Endothelial cell of umbilical vein (primary cell): ENCODE measurements at regions not wholly inside any gene's neighbourhood (a gene's known extent, or its start where the extent isn't known, plus 50 kb on each side); places are given as distances from the start of the nearest gene placed in this dataset.

Experiments used
- BruUV-seq: library from RNA; stranded (reverse); fragments of 400-500 nt; replicated peaks from 2 replicates; lab custom pipeline; 2021; lab: Mats Ljungman, UMichigan
- CTCF ChIA-PET: fragments of 300-600, 350-600 bp; sonication (Branson Sonifier 250); formaldehyde crosslinking; loops from one replicate; lab custom pipeline; 2021; ENCODE audit warnings: antibody characterized with exemption, inconsistent platforms; lab: Charles Lee
- POLR2A ChIA-PET: fragments of 300-600, 350-600 bp; sonication (Branson Sonifier 250); formaldehyde crosslinking; loops from one replicate; lab custom pipeline; 2021; ENCODE audit warnings: antibody characterized with exemption, inconsistent platforms; lab: Charles Lee
- DNase-seq: peaks from one replicate; pipeline ENCODE4 v3.0.0-alpha.2; 2011; ENCODE audit warnings: low read depth, low spot score
- FAIRE-seq: peaks from 2 replicates; lab custom pipeline; 2011; peaks lifted over from hg19 to GRCh38; lab: Jason Lieb, UNC
- H2AFZ ChIP-seq: 2 replicates; pipeline ENCODE4 v1.6.0; 2012; ENCODE audit warnings: low read depth, low read length, control low read depth, inconsistent platforms
- H3K27ac ChIP-seq: 2 replicates; pipeline ENCODE4 v1.5.1; 2011; ENCODE audit warnings: low read depth, mild to moderate bottlenecking, control low read depth, low read length, moderate library complexity; ENCODE audit not compliant: insufficient read depth
- H3K27me3 ChIP-seq, 2 experiments: 2 replicates each; pipeline versions ENCODE4 v1.6.0 to v1.6.1; 2011; ENCODE audit warnings: low read length in 2 of 2, mixed read lengths in 1 of 2; ENCODE audit not compliant: control insufficient read depth in 2 of 2, insufficient read depth in 2 of 2
- H3K36me3 ChIP-seq, 2 experiments: 2 replicates in 1 of 2; 3 replicates in 1 of 2; pipeline ENCODE4 v1.5.1; 2011; ENCODE audit warnings: low read length in 2 of 2, mild to moderate bottlenecking in 1 of 2, moderate library complexity in 1 of 2; ENCODE audit not compliant: control insufficient read depth in 2 of 2, insufficient read depth in 2 of 2; ENCODE audit errors: extremely low read depth in 1 of 2
- H3K4me1 ChIP-seq: 3 replicates; pipeline ENCODE4 v1.5.1; 2011; ENCODE audit warnings: mild to moderate bottlenecking, low read length; ENCODE audit not compliant: control insufficient read depth, insufficient read depth; ENCODE audit errors: extremely low read depth
- H3K4me2 ChIP-seq: 2 replicates; pipeline ENCODE4 v1.6.1; 2011; ENCODE audit warnings: low read length, control low read depth, mixed read lengths; ENCODE audit not compliant: insufficient read depth
- H3K4me3 ChIP-seq, 3 experiments: fragments of 200-600 bp in 1 of 3; sonication (generic), shearing (Covaris generic) in 1 of 3; replicated peaks in 1 of 3; 2 replicates each; pipeline ENCODE4 v1.5.1; 2011 to 2016; ENCODE audit warnings: control low read depth in 3 of 3, low read length in 3 of 3, mild to moderate bottlenecking in 2 of 3, inconsistent platforms in 1 of 3, low read depth in 1 of 3, moderate library complexity in 1 of 3; ENCODE audit not compliant: insufficient read depth in 1 of 3
- H3K79me2 ChIP-seq: 2 replicates; pipeline ENCODE4 v1.6.0; 2012; ENCODE audit warnings: low read length, inconsistent platforms; ENCODE audit not compliant: control insufficient read depth, insufficient read depth
- H3K9ac ChIP-seq: replicated peaks from 2 replicates; pipeline ENCODE3; 2011; ENCODE audit warnings: low read length, control low read depth; ENCODE audit not compliant: insufficient read depth; ENCODE audit errors: extremely low read depth
- H3K9me1 ChIP-seq: replicated peaks from 3 replicates; pipeline ENCODE4 v1.6.0; 2011; ENCODE audit warnings: mild to moderate bottlenecking, low read length; ENCODE audit not compliant: control insufficient read depth, insufficient read depth; ENCODE audit errors: extremely low read depth
- H3K9me3 ChIP-seq: replicated peaks from 2 replicates; pipeline ENCODE4 v1.5.1; 2012; ENCODE audit warnings: low read length, inconsistent platforms; ENCODE audit not compliant: control insufficient read depth, insufficient read depth
- H4K20me1 ChIP-seq: replicated peaks from 2 replicates; pipeline ENCODE3; 2011; ENCODE audit warnings: mild to moderate bottlenecking, low read length; ENCODE audit not compliant: control insufficient read depth, insufficient read depth; ENCODE audit errors: extremely low read depth
- FOS ChIP-seq: IDR thresholded peaks from 2 replicates; pipeline ENCODE4 v1.6.1; 2011; ENCODE audit warnings: mild to moderate bottlenecking, low read length, moderate library complexity, borderline replicate concordance; ENCODE audit not compliant: insufficient read depth
- JUN ChIP-seq: IDR thresholded peaks from 2 replicates; pipeline ENCODE4 v1.6.1; 2011; ENCODE audit warnings: borderline replicate concordance, low read depth; ENCODE audit not compliant: insufficient read length, insufficient read depth
- MAX ChIP-seq: IDR thresholded peaks from 2 replicates; pipeline ENCODE4 v1.6.1; 2011; ENCODE audit not compliant: insufficient read depth, insufficient read length
- MYC ChIP-seq: IDR thresholded peaks from one replicate; pipeline ENCODE4 v1.6.1; 2011; ENCODE audit warnings: mild to moderate bottlenecking, low read depth, low read length
- dilution Hi-C: fragments of 300-500 bp; cut with MboI; formaldehyde crosslinking; loops from one replicate; pipeline ENCODE4 v1.15.0; 2019; ENCODE audit warnings: low sequenced_read_pairs; ENCODE audit not compliant: extremely low pct_ligation_motif_present
- intact Hi-C: fragments of 100-400 bp; cut with micrococcal nuclease; formaldehyde crosslinking; loops from one replicate; pipeline ENCODE4 v1.10.0; 2022
- TF ChIP-seq, protein P1 (sequence below), 2 donors: IDR thresholded peaks; 1 replicate in 1 of 2; 2 replicates in 1 of 2; pipeline ENCODE4 v1.5.1; 2011; ENCODE audit warnings: low read length in 2 of 2, mild to moderate bottlenecking in 2 of 2, moderate library complexity in 2 of 2, control low read depth in 1 of 2, inconsistent platforms in 1 of 2, low read depth in 1 of 2; ENCODE audit not compliant: insufficient read depth in 1 of 2; ENCODE audit errors: extremely low read depth in 1 of 2

GRCh38 chr5:97670447-97670846, 487.4 kb upstream of the RIOK2 start:
- FAIRE-seq (no peak), DNase-seq (no peak)
- no peaks in the 10 kb centered on the region for H3K9me3 ChIP-seq
- no peaks in the 10 kb centered on the region for H4K20me1 ChIP-seq
- H3K4me1 ChIP-seq = no peaks in the 10 kb centered on the region
- no peak overlapping the region for H2AFZ ChIP-seq
- no peak overlapping the region for H3K4me3 ChIP-seq
- H3K4me2 ChIP-seq = no peak overlapping the region
- H3K27me3 ChIP-seq = no peaks in the 10 kb centered on the region
- no peak overlapping the region for H3K9ac ChIP-seq
- H3K36me3 ChIP-seq = no peaks in the 10 kb centered on the region
- no peaks in the 10 kb centered on the region for H3K79me2 ChIP-seq
- no peaks in the 10 kb centered on the region for H3K9me1 ChIP-seq
- ChIA-PET CTCF (no interaction called here), POLR2A (no interaction called here)
- TF ChIP-seq FOS (peak; percentile 41), MYC (no peak)
- intact Hi-C loops (no loop called here), dilution Hi-C loops (no loop called here)
- BruUV-seq = no TSS peak
- no peak overlapping the region for H3K27ac ChIP-seq

DNA sequence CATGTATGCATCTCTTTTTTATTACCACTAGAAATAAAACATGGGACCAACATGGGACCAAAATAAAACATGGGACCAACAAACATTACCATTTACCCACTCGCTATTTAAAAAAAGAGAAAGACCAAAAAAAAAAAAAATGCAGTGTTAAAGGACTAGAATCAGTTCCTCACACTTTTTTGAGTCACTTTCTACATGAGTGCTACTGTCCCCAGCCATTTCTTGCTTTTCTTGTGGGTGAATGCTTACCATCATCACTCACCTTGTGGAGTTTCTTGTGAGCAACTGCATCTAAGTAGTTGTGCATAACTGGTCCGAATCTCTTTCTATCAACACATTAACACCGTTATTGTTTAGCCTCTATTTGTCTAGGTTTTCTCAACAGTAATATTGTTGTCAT, 493.6 kb upstream of the RIOK2 start:
- dilution Hi-C loops (no loop called here), intact Hi-C loops (no loop called here)
- DNase-seq = no peak
- ChIA-PET POLR2A (no interaction called here), CTCF (interaction anchor here (1.5 to 1.7 kb wide), 2 partner anchors 10 to 15 kb away, joined by 5 to 6 read pairs; no protein-coding TSS in a partner anchor)
- Histone ChIP-seq H3K79me2 (no peaks in the 10 kb centered on the region), H3K9me1 (no peaks in the 10 kb centered on the region), H3K9ac (no peak overlapping the region), H3K9me3 (no peaks in the 10 kb centered on the region), H3K36me3 (no peaks in the 10 kb centered on the region), H2AFZ (no peak overlapping the region), H3K27ac (no peak overlapping the region), H4K20me1 (no peaks in the 10 kb centered on the region), H3K27me3 (no peaks in the 10 kb centered on the region), H3K4me3 (no peak overlapping the region), H3K4me2 (no peak overlapping the region), H3K4me1 (no peaks in the 10 kb centered on the region)
- no peak for FAIRE-seq
- TF ChIP-seq, protein P1, sequence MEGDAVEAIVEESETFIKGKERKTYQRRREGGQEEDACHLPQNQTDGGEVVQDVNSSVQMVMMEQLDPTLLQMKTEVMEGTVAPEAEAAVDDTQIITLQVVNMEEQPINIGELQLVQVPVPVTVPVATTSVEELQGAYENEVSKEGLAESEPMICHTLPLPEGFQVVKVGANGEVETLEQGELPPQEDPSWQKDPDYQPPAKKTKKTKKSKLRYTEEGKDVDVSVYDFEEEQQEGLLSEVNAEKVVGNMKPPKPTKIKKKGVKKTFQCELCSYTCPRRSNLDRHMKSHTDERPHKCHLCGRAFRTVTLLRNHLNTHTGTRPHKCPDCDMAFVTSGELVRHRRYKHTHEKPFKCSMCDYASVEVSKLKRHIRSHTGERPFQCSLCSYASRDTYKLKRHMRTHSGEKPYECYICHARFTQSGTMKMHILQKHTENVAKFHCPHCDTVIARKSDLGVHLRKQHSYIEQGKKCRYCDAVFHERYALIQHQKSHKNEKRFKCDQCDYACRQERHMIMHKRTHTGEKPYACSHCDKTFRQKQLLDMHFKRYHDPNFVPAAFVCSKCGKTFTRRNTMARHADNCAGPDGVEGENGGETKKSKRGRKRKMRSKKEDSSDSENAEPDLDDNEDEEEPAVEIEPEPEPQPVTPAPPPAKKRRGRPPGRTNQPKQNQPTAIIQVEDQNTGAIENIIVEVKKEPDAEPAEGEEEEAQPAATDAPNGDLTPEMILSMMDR (IDR thresholded peaks at IDR 0.05; ENCODE audit: extremely low read depth in 1 of 2, insufficient read depth in 1 of 2, low read depth in 1 of 2, low read length in 2 of 2) = no peak
- TF ChIP-seq MAX = no peak
- no peak for TF ChIP-seq JUN
- TF ChIP-seq MYC = no peak
- no peak for TF ChIP-seq FOS
- no TSS peak for BruUV-seq
